SK-N-SH (cell line): ENCODE measurements at regions not wholly inside any gene's neighbourhood (a gene's known extent, or its start where the extent isn't known, plus 50 kb on each side); places are given as distances from the start of the nearest gene placed in this dataset.

Source experiments
- CTCF ChIA-PET: fragments of 300-600, 350-600 bp; formaldehyde crosslinking; extraction: SDS; loops from one replicate; lab custom pipeline; 2021; lab: Yijun Ruan, JAX
- POLR2A ChIA-PET: fragments of 350-600 bp; sonication (Branson Sonifier 250); formaldehyde crosslinking; extraction: SDS; loops from one replicate; lab custom pipeline; 2020; ENCODE audit warnings: antibody characterized with exemption, inconsistent platforms; lab: Yijun Ruan, JAX
- DNase-seq: peaks from one replicate; pipeline ENCODE4 v3.0.0; 2012
- H2AFZ ChIP-seq: fragments of 200-600 bp; sonication (generic); 2 replicates; pipeline ENCODE4 v1.8.1; 2016; ENCODE audit warnings: antibody characterized with exemption, mild to moderate bottlenecking, low read depth
- H3F3A ChIP-seq: fragments of 200-600 bp; sonication (generic); replicated peaks from 2 replicates; pipeline ENCODE3; 2016; ENCODE audit warnings: antibody characterized with exemption, mild to moderate bottlenecking; ENCODE audit not compliant: insufficient read depth
- H3K27ac ChIP-seq, 2 experiments: fragments of 200-500 bp in 1 of 2; fragments of 200-600 bp in 1 of 2; sonication (Bioruptor generic) in 1 of 2; sonication (generic), shearing (Covaris generic) in 1 of 2; 2 replicates each; pipeline versions ENCODE4 v1.5.1 to v1.6.1; 2014 to 2016; ENCODE audit warnings: low read depth in 2 of 2, inconsistent platforms in 1 of 2, low read length in 1 of 2, mild to moderate bottlenecking in 1 of 2, mixed read lengths in 1 of 2
- H3K27me3 ChIP-seq: fragments of 200-600 bp; sonication (generic), shearing (Covaris generic); 2 replicates; pipeline ENCODE4 v1.6.1; 2016; ENCODE audit warnings: mixed run types; ENCODE audit not compliant: insufficient read depth
- H3K36me3 ChIP-seq, 2 experiments: fragments of 200-500 bp in 1 of 2; fragments of 200-600 bp in 1 of 2; sonication (Bioruptor generic) in 1 of 2; sonication (generic) in 1 of 2; replicated peaks in 1 of 2; 2 replicates each; pipeline versions ENCODE3 to v1.5.1; 2014 to 2016; ENCODE audit warnings: low read length in 1 of 2, mild to moderate bottlenecking in 1 of 2; ENCODE audit not compliant: insufficient read depth in 2 of 2, control insufficient read depth in 1 of 2
- H3K4me1 ChIP-seq, 2 experiments: fragments of 200-500 bp in 1 of 2; fragments of 200-600 bp in 1 of 2; sonication (Bioruptor generic) in 1 of 2; sonication (generic), shearing (Covaris generic) in 1 of 2; 2 replicates each; pipeline versions ENCODE4 v1.5.1 to v1.6.1; 2014 to 2016; ENCODE audit warnings: low read depth in 1 of 2, low read length in 1 of 2, mixed run types in 1 of 2; ENCODE audit not compliant: insufficient read depth in 2 of 2, control insufficient read depth in 1 of 2
- H3K4me2 ChIP-seq: fragments of 200-600 bp; sonication (generic), shearing (Covaris generic); 2 replicates; pipeline ENCODE4 v1.6.1; 2017; ENCODE audit warnings: mixed run types
- H3K4me3 ChIP-seq, 2 experiments: fragments of 200-500 bp in 1 of 2; fragments of 200-600 bp in 1 of 2; sonication (Bioruptor generic) in 1 of 2; sonication (generic), shearing (Covaris generic) in 1 of 2; 2 replicates each; pipeline versions ENCODE4 v1.5.1 to v1.8.1; 2014 to 2016; ENCODE audit warnings: low read depth in 2 of 2, inconsistent platforms in 1 of 2, low read length in 1 of 2, mild to moderate bottlenecking in 1 of 2, mixed read lengths in 1 of 2, moderate library complexity in 1 of 2
- H3K79me2 ChIP-seq: fragments of 200-600 bp; sonication (generic); 2 replicates; pipeline ENCODE4 v1.8.1; 2017; ENCODE audit warnings: mild to moderate bottlenecking; ENCODE audit not compliant: insufficient read depth
- H3K9ac ChIP-seq: fragments of 200-600 bp; sonication (generic); 2 replicates; pipeline ENCODE4 v1.6.1; 2017; ENCODE audit warnings: mixed run types
- H3K9me2 ChIP-seq: fragments of 200-600 bp; sonication (generic); 2 replicates; pipeline ENCODE4 v1.6.1; 2017; ENCODE audit warnings: mixed run types
- H3K9me3 ChIP-seq: fragments of 200-600 bp; sonication (generic); 2 replicates; pipeline ENCODE4 v1.6.1; 2017; ENCODE audit warnings: mixed run types, mild to moderate bottlenecking, moderate library complexity
- H4K20me1 ChIP-seq: fragments of 200-600 bp; sonication (generic); 2 replicates; pipeline ENCODE4 v1.6.1; 2017; ENCODE audit warnings: mild to moderate bottlenecking, mixed run types; ENCODE audit not compliant: insufficient read depth
- CHD2 ChIP-seq: fragments of 150-350 bp; IDR thresholded peaks from 2 replicates; pipeline ENCODE4 v1.6.1; 2018; ENCODE audit warnings: low read length; ENCODE audit not compliant: partially characterized antibody
- CTCF ChIP-seq: fragments of 200-600 bp; sonication (generic); IDR thresholded peaks from 2 replicates; pipeline ENCODE4 v1.6.1; 2017; ENCODE audit warnings: antibody characterized with exemption, mild to moderate bottlenecking, moderate library complexity
- ELF1 ChIP-seq: IDR thresholded peaks from 2 replicates; pipeline ENCODE4 v1.4.0; 2012
- EZH2phosphoT487 ChIP-seq: fragments of 200-600 bp; sonication (generic); IDR thresholded peaks from 2 replicates; pipeline ENCODE4 v1.6.1; 2017; ENCODE audit warnings: low read depth, mixed run types, mild to moderate bottlenecking, antibody characterized with exemption, moderate library complexity, borderline replicate concordance
- FOXM1 ChIP-seq: IDR thresholded peaks from 2 replicates; pipeline ENCODE4 v1.4.0; 2012; ENCODE audit warnings: low read depth, mild to moderate bottlenecking
- GABPA ChIP-seq: IDR thresholded peaks from 2 replicates; pipeline ENCODE4 v1.4.0; 2012; ENCODE audit warnings: low read depth, mild to moderate bottlenecking
- GATA2 ChIP-seq: sonication (generic); formaldehyde crosslinking; IDR thresholded peaks from 2 replicates; pipeline ENCODE4 v1.5.0; 2020; ENCODE audit warnings: mild to moderate bottlenecking, missing genetic modification reagents
- IRF3 ChIP-seq: fragments of 150-350 bp; IDR thresholded peaks from 2 replicates; pipeline ENCODE4 v1.6.1; 2016; ENCODE audit warnings: mild to moderate bottlenecking, low read depth, low read length
- PBX3 ChIP-seq: IDR thresholded peaks from 2 replicates; pipeline ENCODE4; 2012
- RCOR1 ChIP-seq: fragments of 150-350 bp; IDR thresholded peaks from 2 replicates; pipeline ENCODE4 v1.6.1; 2017; ENCODE audit warnings: antibody characterized with exemption, low read length
- RFX5 ChIP-seq: IDR thresholded peaks from 2 replicates; pipeline ENCODE4 v1.6.1; 2012; ENCODE audit warnings: mild to moderate bottlenecking, improper control_type of control experiment, low read length
- RXRA ChIP-seq: IDR thresholded peaks from 2 replicates; pipeline ENCODE4 v1.4.0; 2012; ENCODE audit warnings: low read depth, mild to moderate bottlenecking, borderline replicate concordance
- SIN3A ChIP-seq: IDR thresholded peaks from 2 replicates; pipeline ENCODE4 v1.6.1; 2012; ENCODE audit warnings: low read depth, mild to moderate bottlenecking, low read length, moderate library complexity, borderline replicate concordance
- TAF1 ChIP-seq: IDR thresholded peaks from 2 replicates; pipeline ENCODE4 v1.6.1; 2012; ENCODE audit warnings: low read depth, mild to moderate bottlenecking, low read length, moderate library complexity, borderline replicate concordance
- USF1 ChIP-seq: IDR thresholded peaks from 2 replicates; pipeline ENCODE4 v1.4.0; 2012; ENCODE audit warnings: low read depth, borderline replicate concordance
- WGBS: methylation state at CpG from one replicate; pipeline ENCODE4 v1.1.6; 2017; ENCODE audit warnings: low lambda C conversion rate; 5-methylcytosine and 5-hydroxymethylcytosine counted together
- TF ChIP-seq, protein P1 (sequence below): IDR thresholded peaks from 2 replicates; pipeline ENCODE4 v1.4.0; 2012; ENCODE audit warnings: low read depth, borderline replicate concordance

GRCh38 chr10:44818701-44819127 is 92.4 kb upstream of the TMEM72 start:
- Histone ChIP-seq H3K79me2 (no peaks in the 10 kb centered on the region), H3K9me3 (peaks cover 5% of the 10 kb centered on the region; the same call in 1 of the 2 replicates), H3F3A (no peaks in the 10 kb centered on the region), H3K27me3 (peaks cover 28% of the 10 kb centered on the region), H3K4me2 (no peak overlapping the region), H3K9me2 (no peaks in the 10 kb centered on the region), H4K20me1 (no peaks in the 10 kb centered on the region), H3K36me3 (no peaks in the 10 kb centered on the region), H3K4me1 (no peaks in the 10 kb centered on the region), H2AFZ (no peak overlapping the region), H3K9ac (no peak overlapping the region), H3K4me3 (no peak overlapping the region), H3K27ac (no peak overlapping the region)
- no peak for TF ChIP-seq EZH2phosphoT487
- TF ChIP-seq RXRA, result no peak
- TF ChIP-seq ELF1, result no peak
- TF ChIP-seq GATA2 (CRISPR knock-in tag), result no peak
- TF ChIP-seq, protein P1, sequence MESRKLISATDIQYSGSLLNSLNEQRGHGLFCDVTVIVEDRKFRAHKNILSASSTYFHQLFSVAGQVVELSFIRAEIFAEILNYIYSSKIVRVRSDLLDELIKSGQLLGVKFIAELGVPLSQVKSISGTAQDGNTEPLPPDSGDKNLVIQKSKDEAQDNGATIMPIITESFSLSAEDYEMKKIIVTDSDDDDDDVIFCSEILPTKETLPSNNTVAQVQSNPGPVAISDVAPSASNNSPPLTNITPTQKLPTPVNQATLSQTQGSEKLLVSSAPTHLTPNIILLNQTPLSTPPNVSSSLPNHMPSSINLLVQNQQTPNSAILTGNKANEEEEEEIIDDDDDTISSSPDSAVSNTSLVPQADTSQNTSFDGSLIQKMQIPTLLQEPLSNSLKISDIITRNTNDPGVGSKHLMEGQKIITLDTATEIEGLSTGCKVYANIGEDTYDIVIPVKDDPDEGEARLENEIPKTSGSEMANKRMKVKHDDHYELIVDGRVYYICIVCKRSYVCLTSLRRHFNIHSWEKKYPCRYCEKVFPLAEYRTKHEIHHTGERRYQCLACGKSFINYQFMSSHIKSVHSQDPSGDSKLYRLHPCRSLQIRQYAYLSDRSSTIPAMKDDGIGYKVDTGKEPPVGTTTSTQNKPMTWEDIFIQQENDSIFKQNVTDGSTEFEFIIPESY, result no peak
- no peak for TF ChIP-seq FOXM1
- no peak for TF ChIP-seq GABPA
- no peak for TF ChIP-seq TAF1
- TF ChIP-seq RFX5, result no peak
- no peak for TF ChIP-seq USF1
- TF ChIP-seq PBX3, result no peak
- no peak for TF ChIP-seq CTCF
- TF ChIP-seq IRF3, result no peak
- TF ChIP-seq RCOR1, result no peak
- TF ChIP-seq SIN3A, result no peak
- TF ChIP-seq CHD2, result no peak
- WGBS, result 0% methylated on average over 2 of the region's 5 CpGs
- CTCF ChIA-PET, result no interaction called here
- POLR2A ChIA-PET, result no interaction called here
- no peak for DNase-seq
